Islet precursor cell (in vitro differentiated cells): ENCODE measurements at regions not wholly inside any gene's neighbourhood (a gene's known extent, or its start where the extent isn't known, plus 50 kb on each side); places are given as distances from the start of the nearest gene placed in this dataset.

Source experiments
- DNase-seq: peaks from one replicate; pipeline ENCODE4 v3.0.0-alpha.2; 2018

- no peak for DNase-seq
Measured at GRCh38 chr1:83015163-83015562, 983.8 kb downstream of the TTLL7 start.

DNA sequence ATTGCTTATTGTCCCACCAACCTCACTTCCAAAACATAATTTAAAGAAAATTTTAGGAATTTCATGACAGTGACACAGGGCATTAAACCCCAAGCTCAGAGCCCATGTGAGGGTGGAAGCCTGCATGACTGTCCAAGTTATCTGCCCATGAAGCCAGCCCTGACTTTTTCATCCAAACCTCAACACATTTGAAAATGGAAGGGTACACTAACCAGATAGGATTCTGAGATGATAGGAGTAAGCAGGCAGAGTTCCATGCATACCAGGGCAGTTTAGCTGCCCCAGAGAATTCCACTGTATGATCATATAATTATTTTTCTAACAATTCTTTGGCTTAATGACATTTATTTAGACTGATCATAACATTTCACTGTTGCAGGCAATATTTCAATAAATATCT lies 986.0 kb downstream of the TTLL7 start:
- DNase-seq = no peak

DNA sequence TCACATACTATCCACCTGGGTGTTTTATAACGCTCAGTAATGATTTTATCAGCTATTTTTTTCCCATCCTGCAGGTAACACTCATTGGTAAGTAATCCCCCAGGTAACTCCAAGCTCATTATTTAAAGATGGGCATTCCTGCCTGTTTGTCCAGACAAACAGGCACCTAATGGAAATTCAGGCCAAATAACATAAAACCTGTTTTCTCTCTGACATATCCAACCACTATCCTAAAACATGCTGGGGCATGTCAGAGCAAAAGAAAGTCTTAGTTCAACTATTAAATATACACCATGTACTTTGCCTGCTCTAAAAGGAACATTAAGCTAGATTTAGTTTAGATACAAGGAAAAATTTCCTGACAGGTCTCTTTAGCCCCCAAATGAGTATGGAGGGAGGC lies 987.7 kb downstream of the TTLL7 start:
- no peak for DNase-seq

- DNase-seq = no peak
Measured at GRCh38 chr1:83006271-83006670, 992.7 kb downstream of the TTLL7 start.

- DNase-seq = no peak
Measured at GRCh38 chr1:83000286-83000685, 998.6 kb downstream of the TTLL7 start.

DNA sequence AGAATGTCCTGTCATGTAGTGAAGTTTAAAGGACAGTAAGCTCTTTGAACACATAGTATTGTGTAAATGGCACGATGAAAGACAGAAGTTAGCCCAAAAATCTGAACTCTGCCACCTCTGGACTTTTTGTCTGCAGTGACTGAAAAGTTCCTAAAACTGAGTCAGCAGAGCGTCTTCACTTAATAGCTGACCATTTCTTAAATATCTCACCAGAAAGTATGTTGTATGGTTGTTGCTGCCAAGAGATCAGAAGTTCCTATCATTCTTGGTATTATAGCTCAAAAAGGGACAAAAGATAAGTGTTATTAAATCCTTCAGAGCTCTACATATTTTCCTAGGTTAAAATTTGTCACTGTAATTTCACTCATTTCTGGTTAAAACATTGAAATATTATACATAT lies 1003.0 kb downstream of the TTLL7 start:
- DNase-seq = no peak

- DNase-seq = no peak
Measured at GRCh38 chr1:82994616-82995263, 1004.2 kb downstream of the TTLL7 start.

- no peak for DNase-seq
Measured at GRCh38 chr1:82991569-82991968, 1007.4 kb downstream of the TTLL7 start.

DNA sequence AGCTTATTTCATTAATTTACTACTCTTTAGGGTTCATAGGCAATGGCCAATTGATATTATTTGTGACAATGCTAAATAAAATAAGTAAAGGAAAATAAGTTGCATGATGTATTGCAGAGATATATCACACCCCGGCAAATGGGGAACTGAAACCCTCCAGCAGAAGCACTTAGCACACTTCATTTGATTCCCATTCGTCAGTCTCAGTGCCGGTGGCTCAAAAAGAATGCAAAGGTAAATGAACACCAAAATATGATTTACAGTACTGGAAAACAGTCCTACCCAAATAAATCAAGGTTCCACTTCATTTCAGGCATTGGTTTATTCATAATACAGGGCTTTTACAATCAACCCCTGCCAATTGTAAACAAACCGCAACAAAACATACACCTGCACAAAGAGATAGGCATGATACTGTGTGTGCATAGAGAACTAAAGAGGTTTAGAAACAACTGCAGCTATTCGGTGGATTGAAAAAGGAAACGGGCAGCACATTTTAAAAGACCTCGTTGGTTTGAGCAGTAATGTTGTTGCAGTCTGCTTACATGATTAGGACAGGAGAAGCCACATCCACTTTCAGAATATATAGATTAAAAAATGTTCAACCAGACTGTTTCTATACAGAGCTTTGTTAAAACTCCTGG lies 1019.2 kb downstream of the TTLL7 start:
- no peak for DNase-seq

DNA sequence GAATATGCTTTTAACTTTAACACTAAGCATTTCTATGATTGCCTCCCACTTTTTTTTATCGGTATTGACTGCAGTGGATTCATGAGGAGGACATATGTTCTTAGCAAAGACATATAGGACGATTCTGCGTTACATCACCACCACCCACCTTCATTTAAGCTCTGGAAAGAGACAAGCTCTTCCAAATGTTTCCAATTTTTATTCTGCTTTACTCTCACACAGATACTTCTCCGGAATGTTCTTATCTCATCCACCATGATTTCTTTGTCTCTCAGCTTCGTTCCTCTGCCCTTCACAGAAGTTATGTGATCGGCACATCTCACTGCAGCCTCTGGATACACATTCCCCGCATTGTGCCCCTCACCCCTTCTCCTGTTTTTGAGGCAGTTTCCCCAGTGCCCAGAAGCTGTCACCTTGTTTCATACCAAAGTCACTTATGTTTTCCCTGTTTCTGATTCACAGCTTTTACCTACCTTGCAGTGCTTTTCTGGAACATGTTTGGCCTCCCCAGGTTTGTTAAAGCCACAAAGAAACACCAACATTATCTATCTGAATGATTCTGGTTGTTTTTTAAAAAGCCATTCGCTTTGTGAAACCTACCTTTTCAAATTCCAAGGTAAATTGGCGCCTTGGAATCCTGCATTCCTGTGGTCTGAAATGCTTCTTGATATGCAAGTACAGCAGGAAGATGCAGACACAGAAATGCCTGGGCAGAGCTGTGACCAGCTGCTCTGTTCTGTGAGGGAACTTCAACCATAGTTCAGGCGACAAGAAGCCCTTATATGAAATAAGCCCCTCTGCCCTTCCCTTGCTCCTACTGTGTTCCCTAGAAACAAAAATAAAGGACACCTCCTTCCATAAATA lies 1020.2 kb downstream of the TTLL7 start:
- DNase-seq = peak; percentile 90

DNA sequence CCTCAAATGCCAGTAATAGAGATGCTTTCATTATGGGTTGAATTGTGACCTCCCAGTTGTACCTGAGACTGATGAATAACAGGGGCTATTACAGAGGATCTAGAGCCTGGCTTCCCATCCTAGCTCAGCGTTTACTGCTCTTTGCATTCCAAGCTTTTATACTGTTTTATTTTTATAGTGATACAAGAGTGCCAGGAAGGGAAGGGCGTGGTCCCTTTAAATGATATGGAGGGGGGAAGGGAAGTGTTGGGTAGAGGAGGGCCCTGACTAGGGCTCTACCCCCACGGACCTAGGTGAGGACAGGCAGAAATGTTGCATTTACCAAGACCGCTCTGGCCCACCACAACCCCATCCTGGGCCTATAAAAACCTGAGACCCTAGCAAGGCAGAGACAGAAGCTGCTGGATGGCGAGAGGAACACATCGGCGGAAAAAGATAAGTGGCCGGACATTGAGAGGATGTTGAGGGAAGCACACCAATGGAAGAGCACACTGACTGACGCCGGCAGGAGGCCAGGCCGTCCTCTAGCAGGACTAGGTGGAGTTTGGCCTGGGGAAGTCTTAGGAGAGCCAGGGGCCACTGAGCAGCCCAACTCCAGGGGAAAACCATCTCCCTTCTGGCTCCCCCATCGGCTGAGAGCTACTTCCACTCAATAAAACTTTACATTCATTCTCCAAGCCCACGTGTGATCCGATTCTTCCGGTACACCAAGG lies 1025.9 kb downstream of the TTLL7 start:
- no peak for DNase-seq

DNA sequence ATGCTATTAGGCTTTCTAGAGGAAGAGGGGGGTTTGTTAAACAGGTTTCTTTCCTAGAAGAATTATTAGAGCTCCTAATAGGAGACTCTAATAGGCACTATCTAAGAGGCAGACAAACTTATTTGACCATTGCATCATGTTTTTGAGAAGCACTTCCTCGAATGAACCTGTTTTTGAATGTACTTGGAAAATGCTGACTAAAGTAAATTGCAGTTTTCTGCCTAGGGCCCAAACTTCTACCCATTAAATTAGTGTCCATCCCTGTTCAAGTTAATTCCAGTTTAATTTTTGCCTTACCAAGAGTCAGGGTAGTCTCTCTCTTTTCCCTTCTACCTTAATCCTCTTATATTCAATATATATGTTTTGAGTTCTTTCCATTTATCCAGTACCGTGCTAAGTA lies 1029.6 kb downstream of the TTLL7 start:
- no peak for DNase-seq

DNA sequence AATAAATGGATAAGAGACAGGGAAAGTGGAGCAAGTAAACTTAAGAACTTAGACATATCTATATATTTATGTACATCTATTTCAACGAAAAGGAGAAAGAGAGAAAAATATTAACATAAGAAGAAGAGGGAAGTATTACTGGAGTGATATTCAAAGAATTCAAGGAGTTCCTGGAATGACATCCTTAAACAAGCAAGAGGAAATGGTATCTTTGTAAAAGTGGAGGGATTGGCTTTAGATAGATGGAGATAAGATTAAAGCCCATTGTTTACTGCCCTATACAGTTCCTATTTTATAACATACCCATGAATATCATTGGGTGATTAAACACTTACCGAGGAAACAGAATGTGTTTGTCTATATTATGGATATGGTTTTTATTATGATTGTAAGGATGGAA lies 1036.3 kb downstream of the TTLL7 start:
- no peak for DNase-seq

DNA sequence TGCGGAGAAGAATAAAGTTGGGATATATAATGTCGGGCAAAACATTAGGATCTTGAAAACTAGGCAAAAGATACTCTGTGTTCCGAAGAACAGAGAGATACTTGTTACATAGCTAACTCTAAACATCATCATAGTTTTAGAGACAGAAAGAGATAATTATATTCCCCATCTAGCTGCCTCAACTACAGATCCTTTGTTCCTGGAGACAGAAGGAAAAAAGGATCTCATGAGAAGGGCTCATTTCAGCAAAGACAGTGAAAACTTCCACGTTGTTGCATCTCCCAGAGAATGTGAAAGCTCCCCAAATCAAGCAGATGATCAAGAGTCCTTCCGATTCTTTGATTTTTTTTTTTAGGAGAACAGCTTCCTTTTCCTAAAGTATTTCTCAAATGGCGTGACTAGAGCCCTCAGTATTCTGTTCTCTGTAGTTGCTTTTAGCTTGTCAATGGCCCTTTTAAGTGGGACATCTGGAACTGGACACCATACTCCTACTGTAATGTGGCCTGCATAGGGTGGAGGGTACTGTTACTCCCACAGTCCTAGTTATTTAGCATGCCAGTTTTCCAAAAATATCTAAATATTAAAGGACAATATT lies 1048.2 kb downstream of the TTLL7 start:
- no peak for DNase-seq

- no peak for DNase-seq
Measured at GRCh38 chr1:82948386-82948785, 1050.5 kb downstream of the TTLL7 start.

DNA sequence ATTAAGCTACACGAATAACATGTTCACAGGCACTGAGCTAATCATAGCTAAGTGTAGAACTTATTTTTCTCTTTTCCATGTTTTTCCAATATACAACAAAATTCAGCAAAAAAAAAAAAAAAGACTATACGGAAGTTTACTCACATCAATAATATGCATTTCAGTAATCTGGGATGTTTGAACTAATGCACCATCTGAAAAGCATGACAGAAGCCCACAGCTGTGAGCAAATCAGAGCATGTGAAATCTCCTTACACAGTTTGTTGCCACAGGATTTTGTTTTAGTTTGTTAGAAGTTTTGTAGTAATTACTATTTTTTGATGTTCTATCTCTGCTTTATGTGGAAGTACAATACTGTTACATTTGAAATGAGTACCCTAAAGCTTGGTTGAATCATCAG lies 1051.7 kb downstream of the TTLL7 start:
- no peak for DNase-seq

- no peak for DNase-seq
Measured at GRCh38 chr1:82946096-82946605, 1052.8 kb downstream of the TTLL7 start.

DNA sequence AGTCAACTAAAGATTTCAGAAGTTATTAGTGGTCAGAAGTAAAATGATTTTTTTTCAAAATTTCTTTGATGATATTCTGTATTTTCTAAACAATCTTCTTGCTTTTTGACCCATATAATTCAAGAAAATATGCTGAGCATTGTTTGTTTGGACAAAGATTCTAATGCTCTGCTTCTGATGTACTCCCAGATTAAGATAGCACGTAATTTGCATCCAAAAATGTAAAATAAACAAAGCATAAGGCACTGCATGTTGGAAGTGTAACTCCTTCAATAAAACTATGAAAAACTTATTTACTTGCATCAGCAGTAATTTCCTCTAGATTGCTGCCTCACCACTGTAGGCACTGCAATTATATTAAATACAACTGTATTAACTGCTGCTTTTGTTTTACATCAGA lies 1054.1 kb downstream of the TTLL7 start:
- DNase-seq = no peak

DNA sequence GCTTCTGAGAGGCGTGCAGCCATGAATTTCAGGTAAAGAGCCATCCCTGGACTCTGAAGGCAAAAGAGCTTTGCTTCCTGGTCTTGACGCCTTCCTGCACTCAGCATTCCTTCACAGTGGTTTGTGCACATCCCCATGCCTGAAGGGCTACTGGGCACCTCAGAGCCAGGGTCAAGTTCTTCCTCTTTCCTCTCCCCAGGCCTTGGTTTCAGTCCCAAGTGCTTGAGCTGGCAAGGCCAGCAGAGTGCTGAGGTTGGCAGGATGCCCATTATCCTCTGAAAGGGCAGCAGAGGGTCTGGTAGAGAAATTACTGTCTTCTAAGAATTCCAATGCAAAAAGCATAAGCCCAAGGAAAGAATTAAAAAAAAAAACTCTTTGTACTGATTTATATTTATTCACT lies 1064.9 kb downstream of the TTLL7 start:
- DNase-seq = no peak

- DNase-seq = no peak
Measured at GRCh38 chr1:82932727-82933126, 1066.2 kb downstream of the TTLL7 start.

DNA sequence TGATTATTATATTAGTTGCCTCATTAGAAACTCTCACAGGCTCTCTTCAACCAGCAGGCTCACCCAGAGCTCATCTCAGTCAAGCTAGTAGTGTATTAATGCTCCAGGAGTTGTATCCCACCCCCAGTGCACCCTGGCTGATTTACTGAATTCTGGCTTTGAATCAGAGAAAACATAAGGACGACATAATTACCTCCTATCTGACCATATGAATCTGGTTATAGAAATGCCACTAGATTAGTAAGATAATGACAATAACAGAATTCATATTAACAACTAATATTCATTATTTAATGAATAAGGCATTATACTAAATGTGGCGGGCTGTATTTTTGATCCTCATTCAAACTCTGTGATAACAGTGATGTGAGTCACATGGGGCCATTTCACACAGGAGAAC lies 1066.7 kb downstream of the TTLL7 start:
- no peak for DNase-seq

GRCh38 chr1:82931006-82931405 lies 1067.9 kb downstream of the TTLL7 start:
- no peak for DNase-seq

- peak; percentile 67 for DNase-seq
Measured at GRCh38 chr1:82927753-82928152, 1071.2 kb downstream of the TTLL7 start.
